ENCODE measurements at regions not wholly inside any gene's neighbourhood (a gene's known extent, or its start where the extent isn't known, plus 50 kb on each side); places are given as distances from the start of the nearest gene placed in this dataset.

DNA sequence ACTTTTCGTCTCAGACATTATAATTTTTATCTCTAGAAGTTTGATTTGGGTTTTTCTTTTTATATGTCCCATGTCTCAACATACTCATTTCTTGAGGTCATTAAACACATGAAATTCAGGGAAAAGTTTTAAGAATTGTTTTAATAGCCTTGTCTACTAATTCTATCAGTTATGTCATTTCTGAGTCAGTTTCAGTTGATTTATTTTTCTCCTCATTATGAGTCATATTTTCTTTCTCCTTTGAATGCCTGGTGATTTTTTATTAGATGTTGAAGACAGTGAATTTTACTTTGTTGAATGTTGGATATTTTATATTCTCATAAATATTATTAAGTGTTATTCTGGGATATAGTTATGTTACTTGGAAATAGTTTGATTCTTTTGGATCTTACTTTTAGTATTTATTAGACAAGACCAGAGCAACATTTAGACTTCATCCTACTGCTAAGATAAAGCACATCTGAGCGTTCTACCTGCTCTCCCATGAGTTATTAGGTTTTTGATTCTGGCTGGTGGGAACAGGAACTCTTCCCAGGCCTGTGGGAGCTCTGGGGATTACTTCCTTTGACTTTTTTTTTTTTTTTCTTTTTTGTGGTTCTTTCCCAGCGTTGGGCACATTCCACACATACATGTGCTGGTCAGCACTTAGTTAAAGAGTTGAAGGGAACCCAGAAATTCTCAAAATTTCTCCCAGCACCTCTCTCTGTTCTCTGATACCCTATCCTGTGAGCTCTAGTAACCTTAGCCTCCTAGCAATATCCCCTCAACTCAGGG lies 1157.7 kb downstream of the BCL11B start:
- Histone ChIP-seq H3K4me2 (ENCODE audit: low read length) (no peak overlapping the region), H2AFZ (ENCODE audit: low read depth, low read length) (no peak overlapping the region), H3K4me3 (ENCODE audit: low read length) (no peak overlapping the region), H3K27me3 (ENCODE audit: insufficient read depth, low read depth, low read length) (no peaks in the 10 kb centered on the region), H3K9me2 (ENCODE audit: insufficient read depth, low read length) (no peaks in the 10 kb centered on the region), H3K36me3 (ENCODE audit: insufficient read depth, low read length) (no peaks in the 10 kb centered on the region), H3K9me3 (ENCODE audit: low read length) (no peaks in the 10 kb centered on the region), H3K9ac (ENCODE audit: low read length) (no peak overlapping the region), H4K20me1 (ENCODE audit: insufficient read depth) (no peaks in the 10 kb centered on the region), H3F3A (ENCODE audit: insufficient read depth, low read length, poor library complexity, severe bottlenecking) (no peaks in the 10 kb centered on the region), H3K79me2 (replicated peaks; ENCODE audit: insufficient read depth, low read length) (no peaks in the 10 kb centered on the region), H3K27ac (ENCODE audit: low read length) (no peak overlapping the region)
- no peak for TF ChIP-seq SMC3 (conservative IDR thresholded peaks at IDR 0.05; ENCODE audit: poor library complexity)
- TF ChIP-seq TAF1 (IDR thresholded peaks at IDR 0.05; ENCODE audit: low read depth) = no peak
- TF ChIP-seq POLR2AphosphoS5 (IDR thresholded peaks at IDR 0.05) = no peak
- TF ChIP-seq, protein P1, sequence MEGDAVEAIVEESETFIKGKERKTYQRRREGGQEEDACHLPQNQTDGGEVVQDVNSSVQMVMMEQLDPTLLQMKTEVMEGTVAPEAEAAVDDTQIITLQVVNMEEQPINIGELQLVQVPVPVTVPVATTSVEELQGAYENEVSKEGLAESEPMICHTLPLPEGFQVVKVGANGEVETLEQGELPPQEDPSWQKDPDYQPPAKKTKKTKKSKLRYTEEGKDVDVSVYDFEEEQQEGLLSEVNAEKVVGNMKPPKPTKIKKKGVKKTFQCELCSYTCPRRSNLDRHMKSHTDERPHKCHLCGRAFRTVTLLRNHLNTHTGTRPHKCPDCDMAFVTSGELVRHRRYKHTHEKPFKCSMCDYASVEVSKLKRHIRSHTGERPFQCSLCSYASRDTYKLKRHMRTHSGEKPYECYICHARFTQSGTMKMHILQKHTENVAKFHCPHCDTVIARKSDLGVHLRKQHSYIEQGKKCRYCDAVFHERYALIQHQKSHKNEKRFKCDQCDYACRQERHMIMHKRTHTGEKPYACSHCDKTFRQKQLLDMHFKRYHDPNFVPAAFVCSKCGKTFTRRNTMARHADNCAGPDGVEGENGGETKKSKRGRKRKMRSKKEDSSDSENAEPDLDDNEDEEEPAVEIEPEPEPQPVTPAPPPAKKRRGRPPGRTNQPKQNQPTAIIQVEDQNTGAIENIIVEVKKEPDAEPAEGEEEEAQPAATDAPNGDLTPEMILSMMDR (IDR thresholded peaks at IDR 0.05; ENCODE audit: poor library complexity, severe bottlenecking) = no peak
- TF ChIP-seq, protein P2, sequence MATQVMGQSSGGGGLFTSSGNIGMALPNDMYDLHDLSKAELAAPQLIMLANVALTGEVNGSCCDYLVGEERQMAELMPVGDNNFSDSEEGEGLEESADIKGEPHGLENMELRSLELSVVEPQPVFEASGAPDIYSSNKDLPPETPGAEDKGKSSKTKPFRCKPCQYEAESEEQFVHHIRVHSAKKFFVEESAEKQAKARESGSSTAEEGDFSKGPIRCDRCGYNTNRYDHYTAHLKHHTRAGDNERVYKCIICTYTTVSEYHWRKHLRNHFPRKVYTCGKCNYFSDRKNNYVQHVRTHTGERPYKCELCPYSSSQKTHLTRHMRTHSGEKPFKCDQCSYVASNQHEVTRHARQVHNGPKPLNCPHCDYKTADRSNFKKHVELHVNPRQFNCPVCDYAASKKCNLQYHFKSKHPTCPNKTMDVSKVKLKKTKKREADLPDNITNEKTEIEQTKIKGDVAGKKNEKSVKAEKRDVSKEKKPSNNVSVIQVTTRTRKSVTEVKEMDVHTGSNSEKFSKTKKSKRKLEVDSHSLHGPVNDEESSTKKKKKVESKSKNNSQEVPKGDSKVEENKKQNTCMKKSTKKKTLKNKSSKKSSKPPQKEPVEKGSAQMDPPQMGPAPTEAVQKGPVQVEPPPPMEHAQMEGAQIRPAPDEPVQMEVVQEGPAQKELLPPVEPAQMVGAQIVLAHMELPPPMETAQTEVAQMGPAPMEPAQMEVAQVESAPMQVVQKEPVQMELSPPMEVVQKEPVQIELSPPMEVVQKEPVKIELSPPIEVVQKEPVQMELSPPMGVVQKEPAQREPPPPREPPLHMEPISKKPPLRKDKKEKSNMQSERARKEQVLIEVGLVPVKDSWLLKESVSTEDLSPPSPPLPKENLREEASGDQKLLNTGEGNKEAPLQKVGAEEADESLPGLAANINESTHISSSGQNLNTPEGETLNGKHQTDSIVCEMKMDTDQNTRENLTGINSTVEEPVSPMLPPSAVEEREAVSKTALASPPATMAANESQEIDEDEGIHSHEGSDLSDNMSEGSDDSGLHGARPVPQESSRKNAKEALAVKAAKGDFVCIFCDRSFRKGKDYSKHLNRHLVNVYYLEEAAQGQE (IDR thresholded peaks at IDR 0.05; ENCODE audit: borderline replicate concordance) = no peak
- no peak for TF ChIP-seq RAD21 (conservative IDR thresholded peaks at IDR 0.05)
- TF ChIP-seq EP300 (conservative IDR thresholded peaks at IDR 0.05; ENCODE audit: poor library complexity, severe bottlenecking) = no peak
- no peak for TF ChIP-seq EZH2 (IDR thresholded peaks at IDR 0.05; ENCODE audit: borderline replicate concordance, insufficient read depth, low read length, poor library complexity, severe bottlenecking)
- TF ChIP-seq MXI1 (conservative IDR thresholded peaks at IDR 0.05; ENCODE audit: poor library complexity, severe bottlenecking) = no peak

DNA sequence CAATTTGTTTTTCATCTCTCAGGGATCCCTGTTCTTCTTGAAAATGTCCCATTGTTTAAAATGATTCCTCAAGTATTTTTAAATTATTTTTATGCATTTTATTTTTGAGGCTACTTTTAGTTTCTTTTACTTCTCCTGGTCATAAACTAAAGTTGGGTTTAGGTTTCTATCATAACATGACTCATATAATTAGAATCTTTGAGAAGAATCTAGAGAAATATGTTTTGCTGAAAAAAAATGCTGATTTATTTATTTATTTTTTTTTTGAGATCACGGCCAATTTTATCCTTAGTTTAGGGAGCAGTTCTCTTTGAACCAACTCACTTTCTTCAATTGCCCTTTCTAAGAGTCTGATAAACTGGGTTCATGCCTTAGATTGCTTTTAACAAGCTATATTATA lies 1157.1 kb downstream of the BCL11B start:
- Histone ChIP-seq H2AFZ (ENCODE audit: low read depth, low read length) (no peak overlapping the region), H3K27me3 (ENCODE audit: insufficient read depth, low read depth, low read length) (no peaks in the 10 kb centered on the region), H3K27ac (ENCODE audit: low read length) (no peak overlapping the region), H4K20me1 (ENCODE audit: insufficient read depth) (no peaks in the 10 kb centered on the region), H3K4me3 (ENCODE audit: low read length) (no peak overlapping the region), H3F3A (ENCODE audit: insufficient read depth, low read length, poor library complexity, severe bottlenecking) (no peaks in the 10 kb centered on the region), H3K9me3 (ENCODE audit: low read length) (no peaks in the 10 kb centered on the region), H3K9me2 (ENCODE audit: insufficient read depth, low read length) (no peaks in the 10 kb centered on the region), H3K36me3 (ENCODE audit: insufficient read depth, low read length) (no peaks in the 10 kb centered on the region), H3K79me2 (replicated peaks; ENCODE audit: insufficient read depth, low read length) (no peaks in the 10 kb centered on the region), H3K9ac (ENCODE audit: low read length) (no peak overlapping the region), H3K4me2 (ENCODE audit: low read length) (no peak overlapping the region)
- TF ChIP-seq EZH2 (IDR thresholded peaks at IDR 0.05; ENCODE audit: borderline replicate concordance, insufficient read depth, low read length, poor library complexity, severe bottlenecking) (no peak), TAF1 (IDR thresholded peaks at IDR 0.05; ENCODE audit: low read depth) (no peak), MXI1 (conservative IDR thresholded peaks at IDR 0.05; ENCODE audit: poor library complexity, severe bottlenecking) (no peak), SMC3 (conservative IDR thresholded peaks at IDR 0.05; ENCODE audit: poor library complexity) (no peak), RAD21 (conservative IDR thresholded peaks at IDR 0.05) (no peak), EP300 (conservative IDR thresholded peaks at IDR 0.05; ENCODE audit: poor library complexity, severe bottlenecking) (no peak)
- TF ChIP-seq, protein P1 (IDR thresholded peaks at IDR 0.05; ENCODE audit: poor library complexity, severe bottlenecking) = no peak
- TF ChIP-seq, protein P2 (IDR thresholded peaks at IDR 0.05; ENCODE audit: borderline replicate concordance) = no peak

Data from neural cell (in vitro differentiated cells).